HTR-8/SVneo (cell line): ENCODE measurements at regions not wholly inside any gene's neighbourhood (a gene's known extent, or its start where the extent isn't known, plus 50 kb on each side); places are given as distances from the start of the nearest gene placed in this dataset.
"Not testable (repeated sequence)": the region's sequence is repeated elsewhere in the genome, so short reads cannot be mapped to it uniquely, and the experiment has no call there.

Experiments
- DNase-seq: peaks from one replicate; pipeline ENCODE4 v3.0.0; 2011; ENCODE audit warnings: low spot score, mixed read lengths; ENCODE audit not compliant: insufficient read length
- FAIRE-seq: peaks from 2 replicates; lab custom pipeline; 2011; peaks lifted over from hg19 to GRCh38; lab: Jason Lieb, UNC

DNA sequence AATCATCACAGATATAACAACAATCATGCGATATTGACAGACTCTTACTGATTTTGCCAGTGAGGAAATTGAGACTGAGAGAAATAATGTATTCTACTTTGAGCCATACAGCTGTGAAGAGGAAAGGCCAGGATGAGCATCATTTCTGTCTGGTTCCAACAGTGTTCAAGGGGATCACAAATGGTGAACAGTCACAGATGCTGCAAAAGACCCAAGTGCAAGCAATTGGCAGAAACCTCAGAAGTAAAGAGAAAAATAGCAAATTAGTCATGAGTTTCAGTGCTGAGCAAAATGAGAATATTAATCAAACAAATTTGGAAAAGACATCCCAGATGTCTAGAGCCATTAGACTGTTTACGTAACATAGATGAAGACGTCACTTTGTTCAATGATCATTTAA is 114.1 kb downstream of the RAB38 start:
- FAIRE-seq = peak; percentile 23
- DNase-seq = no peak

GRCh38 chr11:88059326-88059725 is 115.9 kb downstream of the RAB38 start:
- no peak for DNase-seq
- FAIRE-seq = no peak

GRCh38 chr11:88051396-88051795 is 123.8 kb downstream of the RAB38 start:
- DNase-seq = no peak
- no peak for FAIRE-seq

GRCh38 chr11:88050247-88050646 is 125.0 kb downstream of the RAB38 start:
- FAIRE-seq (no peak), DNase-seq (no peak)

DNA sequence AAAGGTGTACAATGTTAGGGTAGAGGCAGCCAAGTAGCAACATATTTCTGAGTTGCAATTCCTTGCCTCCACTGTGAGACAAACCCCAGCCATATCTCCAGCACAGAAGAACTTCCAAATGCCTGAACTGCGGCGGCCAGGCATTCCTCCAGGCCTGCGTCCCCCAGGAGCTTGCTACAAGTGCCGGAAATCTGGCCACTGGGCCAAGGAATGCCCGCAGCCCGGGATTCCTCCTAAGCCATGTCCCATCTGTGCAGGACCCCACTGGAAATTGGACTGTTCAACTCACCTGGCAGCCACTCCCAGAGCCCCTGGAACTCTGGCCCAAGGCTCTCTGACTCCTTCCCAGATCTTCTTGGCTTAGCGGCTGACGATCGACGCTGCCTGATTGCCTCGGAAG is 130.0 kb downstream of the RAB38 start:
- not testable (repeated sequence) for FAIRE-seq, DNase-seq

DNA sequence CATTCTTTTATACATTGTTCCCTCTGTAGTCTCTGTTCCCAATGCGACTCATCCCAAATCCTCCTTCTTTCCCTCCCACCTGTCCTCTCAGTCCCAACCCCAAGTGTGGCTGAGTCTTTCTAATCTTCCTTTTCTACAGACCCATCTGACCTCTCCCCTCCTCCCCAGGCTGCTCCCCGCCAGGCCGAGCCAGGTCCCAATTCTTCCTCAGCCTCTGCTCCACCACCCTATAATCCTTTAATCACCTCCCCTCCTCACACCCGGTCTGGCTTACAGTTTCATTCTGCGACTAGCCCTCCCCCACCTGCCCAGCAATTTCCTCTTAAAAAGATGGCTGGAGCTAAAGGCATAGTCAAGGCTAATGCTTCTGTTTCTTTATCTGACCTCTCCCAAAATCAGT is 130.6 kb downstream of the RAB38 start:
- not testable (repeated sequence) for FAIRE-seq, DNase-seq

GRCh38 chr11:88043149-88043548 is 132.1 kb downstream of the RAB38 start:
- peak; percentile 4 for FAIRE-seq
- no peak for DNase-seq

DNA sequence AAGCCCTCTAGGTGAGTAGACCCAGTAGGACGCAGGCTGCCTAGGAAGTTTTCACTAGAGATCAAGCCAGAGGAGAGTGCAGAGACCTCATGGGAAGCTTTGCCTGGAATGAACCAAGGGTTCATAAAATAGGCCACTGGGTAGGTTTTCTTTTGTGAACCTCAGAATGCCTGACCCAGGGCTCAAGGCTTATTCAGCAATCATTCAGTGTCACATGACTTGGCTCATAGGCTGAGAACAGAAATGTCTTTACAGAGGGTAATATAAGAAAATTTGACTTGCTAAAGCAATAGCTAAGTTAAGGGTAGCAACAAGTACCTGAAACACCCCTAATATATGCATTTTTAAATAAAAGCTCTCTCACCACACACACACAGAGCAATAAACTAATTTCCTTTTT is 132.6 kb downstream of the RAB38 start:
- DNase-seq = no peak
- no peak for FAIRE-seq

DNA sequence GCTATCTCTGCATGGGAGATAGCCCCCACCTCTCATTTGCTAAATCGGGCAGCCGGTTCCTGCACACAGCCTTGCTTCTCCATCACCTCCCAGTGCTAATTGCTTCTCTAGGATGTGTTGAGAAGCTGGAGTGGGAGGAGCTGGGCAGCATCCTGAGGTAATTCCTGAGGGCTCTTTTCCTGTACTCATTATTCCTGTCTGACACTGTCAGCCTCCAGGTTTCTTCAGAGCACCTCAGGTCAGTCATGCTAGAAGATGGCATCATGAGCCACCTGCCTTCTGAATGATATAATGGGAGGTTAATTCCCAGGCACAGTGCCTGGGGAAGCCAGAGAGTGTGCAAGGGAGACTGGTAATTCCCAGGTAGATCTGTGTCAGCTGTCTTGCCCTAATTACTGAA is 133.0 kb downstream of the RAB38 start:
- FAIRE-seq (no peak), DNase-seq (no peak)

DNA sequence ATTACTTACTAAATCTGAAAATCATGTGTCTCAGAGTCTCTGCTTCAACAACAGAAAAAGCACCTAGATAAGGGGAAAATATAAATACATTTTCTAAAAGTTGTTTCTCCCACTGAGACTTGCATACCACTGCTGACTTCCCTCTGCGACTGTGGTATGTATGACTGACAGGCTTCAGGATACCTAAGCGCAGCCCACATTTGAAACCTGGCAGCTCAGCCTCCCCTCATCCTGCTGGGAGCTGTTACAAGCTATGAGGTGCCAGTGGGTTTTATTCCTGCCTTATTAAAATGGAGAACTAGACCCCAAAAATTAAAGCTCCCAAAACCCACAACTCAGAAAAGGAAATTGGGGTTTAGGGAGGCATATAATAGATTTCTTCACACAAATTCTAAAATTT is 133.6 kb downstream of the RAB38 start:
- FAIRE-seq = no peak
- DNase-seq = no peak

DNA sequence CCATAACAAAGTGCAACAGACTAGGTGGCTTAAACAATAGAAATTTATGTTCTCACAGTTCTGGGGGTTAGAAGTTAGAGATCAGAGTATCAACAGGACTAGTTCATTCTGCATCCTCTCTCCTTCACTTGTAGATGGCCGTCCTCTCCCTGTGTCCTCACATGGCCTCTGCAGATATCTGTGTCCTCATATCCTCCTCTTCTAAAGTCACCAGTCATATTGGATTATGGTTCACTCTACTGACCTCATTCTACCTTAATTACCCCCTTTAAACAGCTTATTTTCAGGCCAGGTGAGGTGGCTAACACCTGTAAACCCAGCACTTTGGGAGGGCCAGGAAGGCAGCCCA is 135.1 kb downstream of the RAB38 start:
- DNase-seq (no peak), FAIRE-seq (no peak)

DNA sequence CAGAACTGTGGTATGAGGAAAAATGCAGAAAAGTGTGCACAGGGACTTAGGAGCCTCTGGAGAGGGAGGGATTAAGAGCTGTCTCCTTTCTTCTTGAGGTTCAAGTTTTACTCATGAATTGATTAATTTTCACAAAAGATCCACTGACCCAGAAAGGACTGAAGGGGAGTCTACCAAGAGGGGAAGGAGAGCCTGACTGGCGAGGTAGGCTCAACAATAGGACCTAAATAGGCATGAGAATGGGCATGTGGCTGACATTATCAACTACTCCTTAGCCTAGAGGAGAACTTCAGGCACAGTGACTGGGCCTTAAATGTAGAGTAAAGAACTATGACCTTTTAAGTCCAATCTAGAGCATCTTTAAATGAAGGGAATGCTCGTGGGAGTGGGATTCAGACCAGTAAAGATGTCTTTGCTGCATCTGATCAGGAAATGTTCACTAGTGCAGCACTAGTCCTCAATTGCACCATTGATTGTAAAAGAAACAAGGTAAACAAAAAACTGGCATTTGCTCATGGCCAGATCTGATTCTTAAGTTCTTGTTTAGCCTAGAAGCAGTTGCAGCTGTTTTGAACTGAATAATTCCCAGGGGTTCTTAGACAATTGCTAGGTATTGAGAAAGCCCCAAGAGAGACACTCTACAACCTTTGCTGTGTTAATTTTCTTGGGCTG is 135.6 kb downstream of the RAB38 start:
- DNase-seq (no peak), FAIRE-seq (no peak)

- no peak for FAIRE-seq
Measured at GRCh38 chr11:88038063-88038462, 137.2 kb downstream of the RAB38 start.

DNA sequence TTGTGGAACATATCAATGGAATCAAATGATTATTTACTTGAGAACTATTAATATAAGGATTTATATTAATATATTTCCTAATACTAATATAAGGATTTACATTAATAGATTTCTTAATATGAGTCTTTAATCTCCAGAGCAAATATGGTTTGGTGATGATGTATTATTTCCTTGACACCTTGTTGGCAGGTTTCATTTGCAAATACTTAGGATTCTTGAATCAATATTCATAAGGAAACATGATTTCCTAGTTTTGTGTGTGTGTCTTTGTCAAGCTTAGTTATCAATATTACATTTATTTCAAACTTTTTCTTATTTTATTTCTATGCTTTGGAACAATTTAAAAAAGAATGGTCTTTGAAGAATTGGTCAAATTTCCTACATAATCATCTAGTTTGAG is 138.5 kb downstream of the RAB38 start:
- DNase-seq (no peak), FAIRE-seq (no peak)

More at GRCh38 chr11:88038063-88038462, 137.2 kb downstream of the RAB38 start:
- DNase-seq = no peak

GRCh38 chr11:88035271-88035670 is 140.0 kb downstream of the RAB38 start:
- DNase-seq (no peak), FAIRE-seq (no peak)

GRCh38 chr11:88017666-88018065 is 157.6 kb downstream of the RAB38 start:
- FAIRE-seq (no peak), DNase-seq (no peak)

GRCh38 chr11:88016392-88017170 is 158.7 kb downstream of the RAB38 start:
- DNase-seq (peak; percentile 18), FAIRE-seq (peak; percentile 13)

- DNase-seq = no peak
- FAIRE-seq = no peak
Measured at GRCh38 chr11:88015170-88015569, 160.1 kb downstream of the RAB38 start.

DNA sequence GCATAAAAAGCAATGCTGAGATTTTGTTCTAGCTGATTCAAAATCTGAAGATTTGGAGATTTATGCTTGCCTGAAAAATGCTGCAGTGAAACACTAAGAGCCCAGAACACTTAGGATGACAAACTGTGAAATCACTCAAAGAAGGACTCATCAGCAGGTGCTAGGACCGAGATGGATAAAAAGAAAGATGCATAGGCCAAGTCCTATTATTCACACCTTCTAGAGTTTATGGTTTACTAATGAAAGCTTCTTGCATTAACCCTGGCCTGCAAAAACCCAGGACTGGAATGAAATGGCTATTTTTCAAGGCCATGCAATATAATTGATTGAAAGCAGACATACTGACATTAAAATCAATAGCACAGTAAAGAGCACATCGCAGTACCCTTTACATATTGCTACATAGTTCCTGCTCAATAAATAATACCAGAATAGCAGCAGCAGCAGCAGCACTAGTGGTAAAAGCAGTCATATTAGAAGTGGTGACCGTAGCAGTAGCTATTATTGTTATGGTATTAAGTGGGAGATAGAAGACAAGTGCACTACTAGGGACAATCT is 161.7 kb downstream of the RAB38 start:
- no peak for FAIRE-seq
- no peak for DNase-seq

DNA sequence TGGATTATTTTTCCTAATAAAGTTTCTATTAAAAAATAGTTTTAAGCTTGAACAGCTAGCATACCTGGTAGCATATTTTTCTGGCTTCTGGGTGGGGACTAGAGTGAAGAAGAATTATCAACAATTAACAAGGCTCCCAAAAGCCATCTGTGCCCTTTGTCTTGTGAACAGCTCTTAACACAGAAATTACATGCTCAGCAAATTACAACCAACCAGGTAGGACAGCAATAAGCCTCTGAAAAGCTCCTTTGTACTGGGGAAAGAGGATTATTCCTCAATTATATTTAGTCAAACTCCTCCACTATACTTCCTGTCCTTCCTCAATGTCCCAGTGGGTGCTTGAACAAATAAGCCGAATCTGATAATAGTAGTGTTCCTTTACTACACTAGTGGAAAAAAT is 162.8 kb downstream of the RAB38 start:
- FAIRE-seq (no peak), DNase-seq (no peak)

DNA sequence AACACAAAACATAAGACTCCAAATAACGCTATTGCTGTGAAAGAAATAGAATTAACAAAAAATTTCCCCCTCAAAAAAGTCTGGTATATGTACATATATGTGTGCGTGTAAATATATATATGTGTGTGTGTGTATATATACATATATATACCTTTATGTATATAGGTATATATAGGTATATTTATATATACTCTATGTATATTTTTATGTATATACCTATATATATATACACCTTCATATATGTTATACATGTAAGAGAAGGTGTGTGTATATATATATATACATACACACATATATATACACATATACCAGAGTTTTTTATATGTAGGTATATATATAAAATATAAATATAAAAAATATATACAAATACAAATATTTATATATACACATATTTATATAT is 199.2 kb downstream of the RAB38 start:
- DNase-seq = no peak
- no peak for FAIRE-seq

- DNase-seq (no peak), FAIRE-seq (no peak)
Measured at GRCh38 chr11:87974797-87975196, 200.4 kb downstream of the RAB38 start.
